SKM-1 (cell line): ENCODE measurements at regions not wholly inside any gene's neighbourhood (a gene's known extent, or its start where the extent isn't known, plus 50 kb on each side); places are given as distances from the start of the nearest gene placed in this dataset.
"Not testable (repeated sequence)": the region's sequence is repeated elsewhere in the genome, so short reads cannot be mapped to it uniquely, and the experiment has no call there.

Experiments used
- DNase-seq: peaks from one replicate; lab custom pipeline; 2025; ENCODE audit not compliant: unreplicated experiment; lab: John Stamatoyannopoulos, UW

GRCh38 chr11:37390576-37391083 is 792.6 kb upstream of the RAG2 start:
- DNase-seq = no peak

- DNase-seq = no peak
These were observed 780.9 kb upstream of the RAG2 start for GRCh38 chr11:37378958-37379357.

GRCh38 chr11:37372667-37373066 is 774.6 kb upstream of the RAG2 start:
- no peak for DNase-seq

- DNase-seq = no peak
These were observed 773.4 kb upstream of the RAG2 start for GRCh38 chr11:37371346-37371970.

- no peak for DNase-seq
These were observed 772.8 kb upstream of the RAG2 start for GRCh38 chr11:37370817-37371216.

- DNase-seq = no peak
These were observed 766.3 kb upstream of the RAG2 start for GRCh38 chr11:37364246-37364839.

GRCh38 chr11:37353192-37353591 is 755.2 kb upstream of the RAG2 start:
- no peak for DNase-seq

- DNase-seq = no peak
These were observed 754.4 kb upstream of the RAG2 start for GRCh38 chr11:37352485-37352884.

GRCh38 chr11:37343290-37343689 is 745.3 kb upstream of the RAG2 start:
- DNase-seq = no peak

GRCh38 chr11:37336401-37336800 is 738.4 kb upstream of the RAG2 start:
- no peak for DNase-seq

GRCh38 chr11:37333345-37333744 is 735.3 kb upstream of the RAG2 start:
- no peak for DNase-seq

- DNase-seq = no peak
These were observed 725.8 kb upstream of the RAG2 start for GRCh38 chr11:37323843-37324242.

- no peak for DNase-seq
These were observed 724.5 kb upstream of the RAG2 start for GRCh38 chr11:37322333-37323194.

GRCh38 chr11:37320921-37321320 is 722.9 kb upstream of the RAG2 start:
- no peak for DNase-seq

GRCh38 chr11:37317803-37318202 is 719.8 kb upstream of the RAG2 start:
- DNase-seq = no peak

- DNase-seq = no peak
These were observed 715.2 kb upstream of the RAG2 start for GRCh38 chr11:37313266-37313665.

GRCh38 chr11:37306563-37306962 is 708.5 kb upstream of the RAG2 start:
- no peak for DNase-seq

GRCh38 chr11:37301405-37301804 is 703.4 kb upstream of the RAG2 start:
- DNase-seq = not testable (repeated sequence)

- DNase-seq = no peak
These were observed 700.1 kb upstream of the RAG2 start for GRCh38 chr11:37298173-37298572.

GRCh38 chr11:37286890-37287289 is 688.9 kb upstream of the RAG2 start:
- no peak for DNase-seq

- no peak for DNase-seq
These were observed 684.3 kb upstream of the RAG2 start for GRCh38 chr11:37282367-37282766.

- no peak for DNase-seq
These were observed 682.2 kb upstream of the RAG2 start for GRCh38 chr11:37280200-37280599.
